Kidney (tissue), 13 donors: ENCODE measurements at regions not wholly inside any gene's neighbourhood (a gene's known extent, or its start where the extent isn't known, plus 50 kb on each side); places are given as distances from the start of the nearest gene placed in this dataset.

Experiments
- DNase-seq, 5 donors: peaks; one replicate each; pipeline ENCODE4 v3.0.0-alpha.2; 2013 to 2020
- FAIRE-seq: peaks from 2 replicates; lab custom pipeline; 2012; peaks lifted over from hg19 to GRCh38; lab: Jason Lieb, UNC
- H3K27ac ChIP-seq, 2 donors: one replicate each; pipeline ENCODE4 v1.7.0; 2013; ENCODE audit warnings: low read depth in 2 of 2, low read length in 2 of 2, inconsistent platforms in 1 of 2
- H3K27me3 ChIP-seq: one replicate; pipeline ENCODE4 v1.7.1; 2013; ENCODE audit warnings: low read length, inconsistent platforms; ENCODE audit not compliant: control insufficient read depth, insufficient read depth
- H3K36me3 ChIP-seq, 3 donors: one replicate each; pipeline versions ENCODE4 v1.7.0 to v1.7.1; 2013; ENCODE audit warnings: low read length in 3 of 3, control low read depth in 1 of 3, inconsistent platforms in 1 of 3; ENCODE audit not compliant: insufficient read depth in 3 of 3, control insufficient read depth in 2 of 3
- H3K4me1 ChIP-seq, 3 donors: one replicate each; pipeline versions ENCODE4 v1.7.0 to v1.7.1; 2013; ENCODE audit warnings: low read length in 3 of 3, inconsistent platforms in 1 of 3, low read depth in 1 of 3; ENCODE audit not compliant: control insufficient read depth in 2 of 3, insufficient read depth in 2 of 3
- H3K4me3 ChIP-seq, 3 donors: one replicate each; pipeline versions ENCODE4 v1.7.0 to v1.8.1; 2013; ENCODE audit warnings: low read length in 3 of 3, control low read depth in 1 of 3, inconsistent platforms in 1 of 3
- H3K9ac ChIP-seq, 3 donors: one replicate each; pipeline versions ENCODE4 v1.7.0 to v1.7.1; 2013; ENCODE audit warnings: low read length in 3 of 3, control low read depth in 1 of 3, inconsistent platforms in 1 of 3
- H3K9me3 ChIP-seq, 3 donors: one replicate each; pipeline versions ENCODE4 v1.7.0 to v1.7.1; 2013; ENCODE audit warnings: low read length in 3 of 3, control low read depth in 1 of 3, inconsistent platforms in 1 of 3; ENCODE audit not compliant: control insufficient read depth in 2 of 3, insufficient read depth in 1 of 3
- intact Hi-C: fragments of 100-400 bp; cut with DNase I; formaldehyde crosslinking; loops from one replicate; pipeline ENCODE4 v1.11.1; 2022
- TF ChIP-seq, protein P1 (sequence below): IDR thresholded peaks from 3 replicates; pipeline ENCODE4 v1.5.1; 2012; ENCODE audit warnings: mild to moderate bottlenecking, moderate library complexity, borderline replicate concordance; ENCODE audit not compliant: insufficient read depth; ENCODE audit errors: extremely low read depth
- donor health status: control.
- donor health status: control.
- donor health status: control.
- donor health status: control.
- donor health status: control.
- donor health status: DM: yes; HTN: yes; CAD: no.
- donor health status: Normal renal cell carcinoma (clear cell type).

DNA sequence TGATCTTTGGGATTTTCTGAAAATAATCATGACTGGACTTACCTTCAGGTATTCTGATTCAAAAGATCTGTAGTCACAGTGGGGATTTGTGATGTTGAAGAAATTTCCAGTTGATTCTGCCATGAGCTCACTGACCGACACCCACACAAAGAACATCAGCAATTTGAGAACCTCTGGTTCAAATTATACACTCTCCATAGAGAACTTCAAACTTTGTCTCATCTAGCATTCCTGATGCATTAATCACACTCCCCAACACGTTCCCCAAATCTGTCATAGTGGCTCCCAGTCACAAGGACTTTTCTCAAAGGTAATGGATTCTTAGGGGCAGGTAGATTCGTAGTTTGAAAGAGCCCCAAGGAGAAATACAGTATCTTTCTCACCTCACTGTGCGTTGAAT lies 584.3 kb downstream of the FBXO15 start:
- H3K36me3 ChIP-seq: no peaks in the 10 kb centered on the region
- H3K9ac ChIP-seq: no peak overlapping the region
- no peak for FAIRE-seq
- H3K4me3 ChIP-seq: no peak overlapping the region
- no peaks in the 10 kb centered on the region for H3K27me3 ChIP-seq
- no peaks in the 10 kb centered on the region for H3K4me1 ChIP-seq
- no peaks in the 10 kb centered on the region for H3K9me3 ChIP-seq
- intact Hi-C loops: no loop called here
- DNase-seq: no peak
- no peak overlapping the region for H3K27ac ChIP-seq
- TF ChIP-seq, protein P1, sequence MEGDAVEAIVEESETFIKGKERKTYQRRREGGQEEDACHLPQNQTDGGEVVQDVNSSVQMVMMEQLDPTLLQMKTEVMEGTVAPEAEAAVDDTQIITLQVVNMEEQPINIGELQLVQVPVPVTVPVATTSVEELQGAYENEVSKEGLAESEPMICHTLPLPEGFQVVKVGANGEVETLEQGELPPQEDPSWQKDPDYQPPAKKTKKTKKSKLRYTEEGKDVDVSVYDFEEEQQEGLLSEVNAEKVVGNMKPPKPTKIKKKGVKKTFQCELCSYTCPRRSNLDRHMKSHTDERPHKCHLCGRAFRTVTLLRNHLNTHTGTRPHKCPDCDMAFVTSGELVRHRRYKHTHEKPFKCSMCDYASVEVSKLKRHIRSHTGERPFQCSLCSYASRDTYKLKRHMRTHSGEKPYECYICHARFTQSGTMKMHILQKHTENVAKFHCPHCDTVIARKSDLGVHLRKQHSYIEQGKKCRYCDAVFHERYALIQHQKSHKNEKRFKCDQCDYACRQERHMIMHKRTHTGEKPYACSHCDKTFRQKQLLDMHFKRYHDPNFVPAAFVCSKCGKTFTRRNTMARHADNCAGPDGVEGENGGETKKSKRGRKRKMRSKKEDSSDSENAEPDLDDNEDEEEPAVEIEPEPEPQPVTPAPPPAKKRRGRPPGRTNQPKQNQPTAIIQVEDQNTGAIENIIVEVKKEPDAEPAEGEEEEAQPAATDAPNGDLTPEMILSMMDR: no peak

DNA sequence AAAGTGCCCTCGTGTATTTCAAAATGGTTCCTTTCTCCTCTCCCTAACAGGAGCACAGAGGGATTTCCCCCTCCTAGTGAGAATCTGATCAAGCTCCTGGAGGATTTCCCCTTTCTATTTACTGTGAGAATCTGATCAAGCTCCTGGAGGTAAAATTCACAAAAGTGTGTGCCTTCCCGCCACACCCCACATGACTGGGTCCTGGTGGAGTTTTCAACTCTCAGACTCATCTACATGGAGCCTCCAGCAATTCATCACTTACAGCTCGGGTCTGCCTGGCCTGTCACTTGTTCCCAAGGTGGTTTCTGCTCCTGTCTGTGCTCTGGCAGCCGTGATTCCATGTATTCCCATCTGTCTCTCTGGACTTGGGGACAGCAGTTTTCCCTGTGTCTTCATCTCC lies 590.7 kb downstream of the FBXO15 start:
- Histone ChIP-seq H3K27ac (no peak overlapping the region), H3K27me3 (no peaks in the 10 kb centered on the region), H3K36me3 (no peaks in the 10 kb centered on the region), H3K9ac (no peak overlapping the region), H3K9me3 (no peaks in the 10 kb centered on the region), H3K4me1 (no peaks in the 10 kb centered on the region), H3K4me3 (no peak overlapping the region)
- intact Hi-C loops: no loop called here
- FAIRE-seq (no peak), DNase-seq (no peak)
- TF ChIP-seq, protein P1: no peak

DNA sequence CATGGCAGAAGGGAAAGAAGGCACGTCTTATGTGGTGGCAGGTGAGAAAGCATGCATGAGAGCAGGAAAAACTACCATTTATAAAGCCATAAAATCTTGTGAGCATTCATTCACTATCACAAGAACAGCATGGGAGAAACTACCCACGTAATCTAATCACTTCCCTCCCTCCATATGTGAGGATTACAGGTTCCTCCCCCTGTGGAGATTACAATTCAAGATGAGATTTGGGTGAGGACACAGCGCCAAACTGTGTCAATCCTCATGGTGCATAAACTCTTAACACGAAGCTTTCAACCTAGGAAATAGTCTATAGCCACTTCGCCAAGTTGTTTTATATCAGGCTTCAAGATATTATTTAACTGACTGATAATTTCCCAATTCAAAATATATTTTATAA lies 595.5 kb downstream of the FBXO15 start:
- DNase-seq: no peak
- Histone ChIP-seq H3K36me3 (no peaks in the 10 kb centered on the region), H3K4me1 (no peaks in the 10 kb centered on the region), H3K9ac (no peak overlapping the region), H3K4me3 (no peak overlapping the region), H3K27me3 (no peaks in the 10 kb centered on the region), H3K9me3 (no peaks in the 10 kb centered on the region), H3K27ac (no peak overlapping the region)
- intact Hi-C loops: no loop called here
- no peak for FAIRE-seq
- TF ChIP-seq, protein P1: no peak

DNA sequence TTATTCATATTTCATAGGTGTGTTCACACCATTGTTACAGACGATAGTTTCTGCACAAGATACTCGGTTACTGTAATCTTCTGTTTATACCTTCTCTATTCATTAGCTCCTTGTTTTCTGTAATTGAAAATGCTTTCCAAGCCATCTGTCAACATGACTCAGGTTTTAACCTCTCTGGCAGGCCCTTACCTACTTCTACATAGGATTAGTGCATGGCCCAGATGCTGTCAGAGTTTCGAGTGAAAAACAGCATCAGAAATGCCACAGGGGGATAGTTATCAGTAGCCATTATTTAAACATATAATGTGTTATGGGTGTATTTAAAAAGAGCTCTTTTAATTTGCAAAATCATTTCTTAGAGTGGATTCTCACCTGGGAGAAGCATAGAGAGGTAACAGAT lies 596.4 kb downstream of the FBXO15 start:
- Histone ChIP-seq H3K27ac (no peak overlapping the region), H3K9ac (no peak overlapping the region), H3K27me3 (no peaks in the 10 kb centered on the region), H3K4me1 (no peaks in the 10 kb centered on the region), H3K9me3 (no peaks in the 10 kb centered on the region), H3K4me3 (no peak overlapping the region), H3K36me3 (no peaks in the 10 kb centered on the region)
- TF ChIP-seq, protein P1: no peak
- FAIRE-seq (no peak), DNase-seq (no peak)
- intact Hi-C loops: no loop called here
